Superior temporal gyrus (tissue), 1 donor: ENCODE measurements at regions not wholly inside any gene's neighbourhood (a gene's known extent, or its start where the extent isn't known, plus 50 kb on each side); places are given as distances from the start of the nearest gene placed in this dataset.
A peak's percentile ranks its signal among the peaks of the same experiment; 100 is the strongest.

Experiments used
- DNase-seq: peaks from one replicate; pipeline ENCODE4 v3.0.0-alpha.2; 2016; ENCODE audit errors: extremely low spot score

GRCh38 chr7:13433946-13434345, 555.5 kb downstream of the ETV1 start:
- DNase-seq: no peak

- DNase-seq: no peak
These were observed 547.2 kb downstream of the ETV1 start for GRCh38 chr7:13442226-13442625.

- DNase-seq: no peak
These were observed 541.8 kb downstream of the ETV1 start for GRCh38 chr7:13447637-13448036.

- no peak for DNase-seq
These were observed 541.2 kb downstream of the ETV1 start for GRCh38 chr7:13448243-13448642.

GRCh38 chr7:13449460-13449859, 540.0 kb downstream of the ETV1 start:
- DNase-seq: no peak

- DNase-seq: no peak
These were observed 534.4 kb downstream of the ETV1 start for GRCh38 chr7:13454916-13455592.

- peak; percentile 58 for DNase-seq
These were observed 531.7 kb downstream of the ETV1 start for GRCh38 chr7:13457790-13458189.

GRCh38 chr7:13466874-13467547, 522.5 kb downstream of the ETV1 start:
- DNase-seq: no peak

GRCh38 chr7:13476881-13477444, 512.5 kb downstream of the ETV1 start:
- no peak for DNase-seq

- no peak for DNase-seq
These were observed 500.1 kb downstream of the ETV1 start for GRCh38 chr7:13489386-13489785.

GRCh38 chr7:13496976-13497375, 492.5 kb downstream of the ETV1 start:
- DNase-seq: no peak

- DNase-seq: no peak
These were observed 480.9 kb downstream of the ETV1 start for GRCh38 chr7:13508586-13508985.

- DNase-seq: no peak
These were observed 470.7 kb downstream of the ETV1 start for GRCh38 chr7:13518738-13519137.

- no peak for DNase-seq
These were observed 465.4 kb downstream of the ETV1 start for GRCh38 chr7:13524076-13524475.

GRCh38 chr7:13532028-13532753, 457.3 kb downstream of the ETV1 start:
- no peak for DNase-seq

- no peak for DNase-seq
These were observed 450.8 kb downstream of the ETV1 start for GRCh38 chr7:13538669-13539068.

GRCh38 chr7:13540429-13540828, 449.0 kb downstream of the ETV1 start:
- no peak for DNase-seq

GRCh38 chr7:13541326-13541725, 448.1 kb downstream of the ETV1 start:
- DNase-seq: no peak

- no peak for DNase-seq
These were observed 447.0 kb downstream of the ETV1 start for GRCh38 chr7:13542451-13542850.

- DNase-seq: no peak
These were observed 438.0 kb downstream of the ETV1 start for GRCh38 chr7:13551503-13551902.

- no peak for DNase-seq
These were observed 429.0 kb downstream of the ETV1 start for GRCh38 chr7:13560441-13560840.

- no peak for DNase-seq
These were observed 426.2 kb downstream of the ETV1 start for GRCh38 chr7:13563257-13563656.

- DNase-seq: no peak
These were observed 425.8 kb downstream of the ETV1 start for GRCh38 chr7:13563680-13564079.
